GM12872 (cell line): ENCODE measurements at regions not wholly inside any gene's neighbourhood (a gene's known extent, or its start where the extent isn't known, plus 50 kb on each side); places are given as distances from the start of the nearest gene placed in this dataset.

ENCODE experiments used
- TF ChIP-seq, protein P1 (sequence below): IDR thresholded peaks from 3 replicates; pipeline ENCODE4 v1.5.1; 2011; ENCODE audit warnings: low read depth, mild to moderate bottlenecking, low read length, moderate library complexity; ENCODE audit not compliant: insufficient read depth

DNA sequence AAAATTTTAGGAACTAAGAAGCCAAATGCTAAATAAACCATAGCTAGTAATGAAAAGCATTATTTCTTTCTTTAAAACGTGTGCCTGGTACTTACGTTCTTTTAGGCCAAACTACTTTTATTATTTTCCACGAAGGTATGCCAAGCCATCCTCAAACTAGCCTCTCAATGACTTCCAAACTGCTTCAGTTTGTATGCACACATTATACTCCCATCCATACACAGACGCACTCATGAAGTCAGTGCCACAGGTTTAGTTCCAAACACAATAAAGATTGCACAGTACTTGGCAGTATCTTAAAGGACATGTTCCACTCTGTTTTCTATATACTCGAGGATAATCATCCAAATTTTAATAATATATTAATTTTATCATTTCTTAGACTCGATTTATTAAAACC, 609.2 kb upstream of the ZNF385D start:
- TF ChIP-seq, protein P1, sequence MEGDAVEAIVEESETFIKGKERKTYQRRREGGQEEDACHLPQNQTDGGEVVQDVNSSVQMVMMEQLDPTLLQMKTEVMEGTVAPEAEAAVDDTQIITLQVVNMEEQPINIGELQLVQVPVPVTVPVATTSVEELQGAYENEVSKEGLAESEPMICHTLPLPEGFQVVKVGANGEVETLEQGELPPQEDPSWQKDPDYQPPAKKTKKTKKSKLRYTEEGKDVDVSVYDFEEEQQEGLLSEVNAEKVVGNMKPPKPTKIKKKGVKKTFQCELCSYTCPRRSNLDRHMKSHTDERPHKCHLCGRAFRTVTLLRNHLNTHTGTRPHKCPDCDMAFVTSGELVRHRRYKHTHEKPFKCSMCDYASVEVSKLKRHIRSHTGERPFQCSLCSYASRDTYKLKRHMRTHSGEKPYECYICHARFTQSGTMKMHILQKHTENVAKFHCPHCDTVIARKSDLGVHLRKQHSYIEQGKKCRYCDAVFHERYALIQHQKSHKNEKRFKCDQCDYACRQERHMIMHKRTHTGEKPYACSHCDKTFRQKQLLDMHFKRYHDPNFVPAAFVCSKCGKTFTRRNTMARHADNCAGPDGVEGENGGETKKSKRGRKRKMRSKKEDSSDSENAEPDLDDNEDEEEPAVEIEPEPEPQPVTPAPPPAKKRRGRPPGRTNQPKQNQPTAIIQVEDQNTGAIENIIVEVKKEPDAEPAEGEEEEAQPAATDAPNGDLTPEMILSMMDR, result no peak

DNA sequence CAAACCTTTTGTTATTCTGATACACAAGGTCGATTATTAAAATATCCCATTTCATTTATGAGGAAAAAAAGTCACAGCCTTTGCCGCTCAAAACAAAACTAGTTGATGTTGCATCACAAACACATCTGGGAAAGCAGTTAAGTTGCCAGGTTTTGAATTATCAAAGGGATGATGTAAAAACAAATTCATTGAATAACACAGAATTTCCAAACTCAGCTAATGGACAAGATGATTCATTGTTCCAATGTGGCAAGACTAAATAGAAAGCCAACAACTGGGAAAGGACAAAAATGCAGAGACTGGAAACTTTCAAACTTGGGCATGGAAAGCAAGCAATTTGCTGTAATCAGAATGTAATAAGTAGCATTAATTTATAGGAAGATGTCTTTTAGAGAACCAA, 610.0 kb upstream of the ZNF385D start:
- TF ChIP-seq, protein P1, result no peak

DNA sequence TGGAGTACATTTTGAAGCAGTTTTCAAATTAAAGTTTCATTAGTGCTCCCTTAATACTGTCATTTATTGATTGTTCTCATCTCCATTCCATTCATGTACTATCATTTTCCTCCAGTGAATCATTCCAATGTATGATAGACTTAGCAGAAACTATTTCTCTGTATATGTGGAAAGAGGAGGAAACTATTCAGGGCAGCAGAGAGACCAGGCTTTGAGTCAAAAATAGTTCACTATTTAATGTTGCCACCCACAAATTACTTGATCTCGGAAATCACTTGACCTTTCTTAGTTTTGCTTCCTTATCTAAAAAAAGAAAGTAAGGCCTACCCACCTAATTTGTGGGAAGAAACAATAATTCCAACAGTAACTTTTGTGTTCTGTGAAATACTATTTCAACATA, 610.5 kb upstream of the ZNF385D start:
- TF ChIP-seq, protein P1, result no peak

DNA sequence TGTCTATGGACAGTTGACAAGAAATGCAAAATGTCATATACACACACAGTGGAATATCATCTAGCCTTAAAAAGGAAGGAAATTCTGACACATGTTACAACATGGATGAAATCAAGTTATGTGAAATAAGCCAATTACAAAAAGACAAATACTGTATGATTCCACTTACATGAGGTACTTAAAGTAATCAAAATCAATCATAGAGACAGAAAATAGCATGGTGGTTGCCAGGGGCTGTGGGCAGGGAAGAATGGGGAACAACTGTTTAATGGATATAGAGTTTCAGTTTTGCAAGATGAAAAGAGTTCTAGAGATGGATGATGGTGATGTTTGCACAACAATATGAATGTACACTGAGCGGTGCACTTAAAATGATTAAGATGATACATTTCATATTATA, 613.8 kb upstream of the ZNF385D start:
- TF ChIP-seq, protein P1, result no peak

DNA sequence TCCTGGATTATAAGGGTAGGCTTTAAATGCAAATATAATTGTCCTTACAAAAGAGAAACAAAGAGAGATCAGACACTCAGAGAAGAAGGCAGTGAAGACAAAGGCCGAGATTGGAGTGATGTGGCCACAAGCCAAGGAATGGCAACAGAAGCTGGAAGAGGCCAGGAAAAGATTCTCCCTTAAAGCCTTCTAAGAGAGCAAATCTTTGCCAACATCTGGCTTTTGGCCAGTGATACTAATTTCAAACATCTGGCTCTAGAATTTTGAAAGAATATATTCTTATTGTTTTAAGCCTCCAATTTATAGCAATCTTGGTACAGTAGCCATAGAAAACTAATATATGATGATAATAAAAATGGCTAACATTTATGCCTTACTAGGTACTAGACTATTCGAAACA, 615.8 kb upstream of the ZNF385D start:
- TF ChIP-seq, protein P1, result no peak

DNA sequence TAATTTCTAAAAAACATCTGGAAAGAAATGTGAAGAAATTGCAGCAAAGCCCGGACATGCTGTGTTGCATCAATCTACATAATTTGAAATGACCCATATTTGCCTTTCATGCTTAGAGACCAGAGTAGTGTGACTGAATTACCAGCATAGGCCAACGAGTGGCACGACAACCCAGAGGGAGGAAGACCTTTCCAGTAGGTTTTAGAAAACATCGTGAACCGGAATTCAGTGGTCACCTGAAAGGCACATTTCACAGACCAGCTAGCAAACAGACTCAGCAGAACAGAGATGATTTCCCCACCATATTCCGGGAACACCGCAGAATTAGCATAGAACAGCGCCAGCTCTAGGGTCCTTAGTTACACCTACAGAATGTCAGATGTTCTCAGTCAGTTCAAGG, 620.0 kb upstream of the ZNF385D start:
- TF ChIP-seq, protein P1, result no peak

DNA sequence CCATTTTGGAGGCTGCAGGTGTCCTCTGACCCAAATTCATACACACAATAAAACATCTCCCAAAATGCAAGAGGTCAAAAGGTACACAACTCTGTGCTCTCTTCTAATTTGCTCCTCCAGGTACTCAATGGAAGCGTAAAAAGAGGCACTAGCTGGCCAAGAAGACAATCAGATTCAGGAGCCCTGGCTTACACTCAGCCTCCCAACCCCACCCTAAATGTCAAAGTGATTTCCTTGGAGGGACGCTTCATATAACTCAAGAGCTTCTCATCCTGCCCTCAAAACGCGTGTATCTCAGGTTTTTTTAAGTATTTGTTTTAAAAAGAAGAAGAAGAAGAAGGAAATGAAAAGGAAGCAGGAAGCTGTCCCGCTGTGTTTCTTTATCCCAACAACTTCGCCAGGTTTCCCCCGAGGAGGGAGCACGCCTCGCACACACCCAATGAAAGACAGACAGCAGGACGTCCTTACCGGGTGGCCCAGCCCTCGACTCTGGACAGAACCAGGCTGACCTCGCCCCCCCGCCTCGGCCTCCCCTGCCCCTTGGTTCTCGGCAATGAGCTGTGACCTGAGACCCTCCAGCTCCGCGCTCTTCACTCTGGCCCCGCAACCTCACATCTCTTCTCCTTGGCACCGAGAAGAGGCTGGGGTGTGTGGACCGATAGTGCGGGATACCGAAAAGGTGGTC, 620.7 kb upstream of the ZNF385D start:
- TF ChIP-seq, protein P1, result no peak
